PC-3 (cell line): ENCODE measurements at regions not wholly inside any gene's neighbourhood (a gene's known extent, or its start where the extent isn't known, plus 50 kb on each side); places are given as distances from the start of the nearest gene placed in this dataset.

Source experiments
- ATAC-seq: fragments of 200-7000 bp; cut with Tn5 transposase; 2 replicates; pipeline ENCODE4 v1.9.1; 2020; ENCODE audit warnings: mild to moderate bottlenecking, moderate library complexity
- BruUV-seq: library from RNA; stranded (reverse); fragments of 400-500 nt; replicated peaks from 2 replicates; lab custom pipeline; 2021; lab: Mats Ljungman, UMichigan
- CTCF ChIA-PET: fragments of 300-600 bp; sonication (Branson Sonifier 250); formaldehyde crosslinking; loops from one replicate; lab custom pipeline; 2022; ENCODE audit warnings: antibody characterized with exemption; lab: Charles Lee
- POLR2A ChIA-PET: fragments of 300-600 bp; sonication (Branson Sonifier 250); formaldehyde crosslinking; loops from one replicate; lab custom pipeline; 2022; ENCODE audit warnings: antibody characterized with exemption; ENCODE audit not compliant: unreplicated experiment; lab: Charles Lee
- DNase-seq: peaks from one replicate; pipeline ENCODE4 v3.0.0-alpha.2; 2015
- H2AFZ ChIP-seq: fragments of 300-600 bp; sonication (generic); 2 replicates; pipeline ENCODE4 v1.6.0; 2016; ENCODE audit warnings: antibody characterized with exemption, low read length
- H3F3A ChIP-seq: fragments of 300-600 bp; sonication (generic); one replicate; pipeline ENCODE4 v1.6.0; 2017; ENCODE audit warnings: antibody characterized with exemption, low read length, control low read depth, mild to moderate bottlenecking; ENCODE audit not compliant: unreplicated experiment
- H3K27ac ChIP-seq: fragments of 300-600 bp; sonication (generic); 2 replicates; pipeline ENCODE4 v1.5.1; 2016; ENCODE audit warnings: mild to moderate bottlenecking, low read length
- H3K27me3 ChIP-seq: fragments of 300-600 bp; sonication (generic); 2 replicates; pipeline ENCODE4 v1.6.1; 2016; ENCODE audit warnings: low read length, mixed read lengths
- H3K36me3 ChIP-seq: fragments of 300-600 bp; sonication (generic); 2 replicates; pipeline ENCODE4 v1.6.1; 2016; ENCODE audit warnings: low read depth, mixed run types, low read length, mixed read lengths
- H3K4me1 ChIP-seq: fragments of 300-600 bp; sonication (generic); 2 replicates; pipeline ENCODE4 v1.5.1; 2016; ENCODE audit warnings: low read length; ENCODE audit not compliant: insufficient read depth
- H3K4me2 ChIP-seq: fragments of 300-600 bp; sonication (generic); 2 replicates; pipeline ENCODE4 v1.6.0; 2016; ENCODE audit warnings: low read length
- H3K4me3 ChIP-seq: fragments of 300-600 bp; sonication (generic); 2 replicates; pipeline ENCODE4 v1.5.1; 2016; ENCODE audit warnings: mild to moderate bottlenecking, low read length, mixed read lengths
- H3K79me2 ChIP-seq: fragments of 300-600 bp; sonication (generic); 2 replicates; pipeline ENCODE4 v1.6.1; 2017; ENCODE audit warnings: low read length, mixed read lengths
- H3K9ac ChIP-seq: fragments of 300-600 bp; sonication (generic); 2 replicates; pipeline ENCODE4 v1.6.0; 2016; ENCODE audit warnings: mild to moderate bottlenecking, low read length
- H3K9me2 ChIP-seq: fragments of 300-600 bp; sonication (generic); replicated peaks from 2 replicates; pipeline ENCODE4 v1.6.1; 2016; ENCODE audit warnings: mixed run types, low read length, mixed read lengths
- H3K9me3 ChIP-seq: fragments of 300-600 bp; sonication (generic); 2 replicates; pipeline ENCODE4 v1.6.1; 2016; ENCODE audit warnings: low read length, mixed read lengths
- H4K20me1 ChIP-seq: fragments of 300-600 bp; sonication (generic); 2 replicates; pipeline ENCODE4 v1.6.1; 2016; ENCODE audit warnings: low read length, mixed read lengths
- CTCF ChIP-seq: fragments of 300-600 bp; sonication (generic); conservative IDR thresholded peaks from 2 replicates; pipeline ENCODE4 v1.5.1; 2017; ENCODE audit warnings: antibody characterized with exemption, low read depth, mild to moderate bottlenecking, low read length
- EZH2 ChIP-seq: fragments of 300-600 bp; sonication (generic); IDR thresholded peaks from one replicate; pipeline ENCODE4 v1.6.1; 2017; ENCODE audit warnings: antibody characterized with exemption, mild to moderate bottlenecking, low read length; ENCODE audit not compliant: unreplicated experiment
- EZH2phosphoT487 ChIP-seq: fragments of 300-600 bp; sonication (generic); IDR thresholded peaks from 2 replicates; pipeline ENCODE4 v1.6.1; 2018; ENCODE audit warnings: mild to moderate bottlenecking, antibody characterized with exemption, low read length, borderline replicate concordance
- intact Hi-C: fragments of 100-400 bp; cut with micrococcal nuclease; formaldehyde crosslinking; loops from 2 replicates; pipeline ENCODE4 v1.9.0; 2023

GRCh38 chr12:98402671-98403070 lies 112.7 kb upstream of the TMPO start:
- intact Hi-C loops, result no loop called here
- H3K36me3 ChIP-seq, result no peaks in the 10 kb centered on the region
- no TSS peak for BruUV-seq
- CTCF ChIA-PET, result no interaction called here
- H3K4me3 ChIP-seq, result no peak overlapping the region
- H3K79me2 ChIP-seq, result no peaks in the 10 kb centered on the region
- no peaks in the 10 kb centered on the region for H3F3A ChIP-seq
- H4K20me1 ChIP-seq, result no peaks in the 10 kb centered on the region
- H3K9me3 ChIP-seq, result no peaks in the 10 kb centered on the region
- TF ChIP-seq CTCF (no peak), EZH2phosphoT487 (no peak), EZH2 (no peak)
- H3K4me2 ChIP-seq, result no peak overlapping the region
- no peak for DNase-seq
- H3K4me1 ChIP-seq, result peaks cover 21% of the 10 kb centered on the region
- H3K9ac ChIP-seq, result no peak overlapping the region
- no peak overlapping the region for H2AFZ ChIP-seq
- no peaks in the 10 kb centered on the region for H3K9me2 ChIP-seq
- no peak for ATAC-seq
- H3K27me3 ChIP-seq, result no peaks in the 10 kb centered on the region
- POLR2A ChIA-PET, result no interaction called here
- no peak overlapping the region for H3K27ac ChIP-seq

- Histone ChIP-seq H3K27ac (no peak overlapping the region), H3K4me1 (peaks cover 21% of the 10 kb centered on the region), H3F3A (no peaks in the 10 kb centered on the region), H2AFZ (no peak overlapping the region), H3K4me2 (no peak overlapping the region), H3K79me2 (no peaks in the 10 kb centered on the region), H3K9ac (no peak overlapping the region), H3K36me3 (no peaks in the 10 kb centered on the region), H3K4me3 (no peak overlapping the region), H3K9me2 (no peaks in the 10 kb centered on the region), H3K27me3 (no peaks in the 10 kb centered on the region), H3K9me3 (no peaks in the 10 kb centered on the region), H4K20me1 (no peaks in the 10 kb centered on the region)
- TF ChIP-seq EZH2 (no peak), CTCF (no peak), EZH2phosphoT487 (no peak)
- CTCF ChIA-PET, result no interaction called here
- ATAC-seq, result no peak
- DNase-seq, result no peak
- intact Hi-C loops, result no loop called here
- POLR2A ChIA-PET, result no interaction called here
- BruUV-seq, result no TSS peak
Measured at GRCh38 chr12:98403385-98403784, 112.0 kb upstream of the TMPO start.

- POLR2A ChIA-PET, result no interaction called here
- CTCF ChIA-PET, result no interaction called here
- Histone ChIP-seq H3K36me3 (no peaks in the 10 kb centered on the region), H3K9me3 (no peaks in the 10 kb centered on the region), H3K27ac (no peak overlapping the region), H3K9ac (no peak overlapping the region), H3K9me2 (no peaks in the 10 kb centered on the region), H3K4me2 (no peak overlapping the region), H3K4me3 (no peak overlapping the region), H3K79me2 (no peaks in the 10 kb centered on the region), H3K4me1 (peaks cover 21% of the 10 kb centered on the region), H2AFZ (no peak overlapping the region), H3F3A (no peaks in the 10 kb centered on the region), H3K27me3 (no peaks in the 10 kb centered on the region), H4K20me1 (no peaks in the 10 kb centered on the region)
- DNase-seq (no peak), ATAC-seq (no peak)
- BruUV-seq, result no TSS peak
- intact Hi-C loops, result no loop called here
- no peak for TF ChIP-seq EZH2
Measured at GRCh38 chr12:98403936-98404335, 111.5 kb upstream of the TMPO start.
